HCT116 (cell line): ENCODE measurements at regions not wholly inside any gene's neighbourhood (a gene's known extent, or its start where the extent isn't known, plus 50 kb on each side); places are given as distances from the start of the nearest gene placed in this dataset.

Experiments
- CEBPB ChIP-seq: IDR thresholded peaks from 2 replicates; pipeline ENCODE4 v1.6.1; 2012; ENCODE audit warnings: low read depth
- CTCF ChIP-seq, 3 experiments: fragments of 200-600 bp in 1 of 3; sonication (generic) in 1 of 3; IDR thresholded peaks in 2 of 3; conservative IDR thresholded peaks in 1 of 3; 2 replicates each; pipeline ENCODE4 v1.5.1; 2012 to 2017; ENCODE audit warnings: low read depth in 2 of 3, low read length in 2 of 3, antibody characterized with exemption in 1 of 3, borderline replicate concordance in 1 of 3, control low read depth in 1 of 3, mild to moderate bottlenecking in 1 of 3, mixed read lengths in 1 of 3, mixed run types in 1 of 3, moderate library complexity in 1 of 3; ENCODE audit not compliant: insufficient read depth in 1 of 3
- ELF1 ChIP-seq: IDR thresholded peaks from 2 replicates; pipeline ENCODE4 v1.6.1; 2012; ENCODE audit warnings: low read depth, borderline replicate concordance
- EZH2 ChIP-seq: fragments of 200-600 bp; sonication (generic); IDR thresholded peaks from 2 replicates; pipeline ENCODE4 v1.6.1; 2017; ENCODE audit warnings: antibody characterized with exemption, mixed run types
- FOSL1 ChIP-seq: IDR thresholded peaks from 2 replicates; pipeline ENCODE4 v1.6.1; 2012; ENCODE audit warnings: low read depth
- JUND ChIP-seq: IDR thresholded peaks from 2 replicates; pipeline ENCODE4 v1.6.1; 2012
- POLR2A ChIP-seq: IDR thresholded peaks from 2 replicates; pipeline ENCODE4 v1.7.0; 2011; ENCODE audit warnings: borderline replicate concordance; ENCODE audit not compliant: insufficient read depth, insufficient read length; ENCODE audit errors: extremely low read depth
- RAD21 ChIP-seq: IDR thresholded peaks from 2 replicates; pipeline ENCODE4 v1.6.1; 2012; ENCODE audit warnings: low read depth, mild to moderate bottlenecking
- REST ChIP-seq: IDR thresholded peaks from 2 replicates; pipeline ENCODE4 v1.6.1; 2012; ENCODE audit warnings: low read depth
- SIN3A ChIP-seq: IDR thresholded peaks from 2 replicates; pipeline ENCODE4 v1.6.1; 2012; ENCODE audit warnings: low read depth
- ZNF274 ChIP-seq: fragments of 200-500 bp; sonication (Bioruptor generic); IDR thresholded peaks from 2 replicates; pipeline ENCODE4 v1.6.1; 2014; ENCODE audit warnings: mild to moderate bottlenecking, low read depth, low read length, inconsistent platforms
- TF ChIP-seq, protein P1 (sequence below): IDR thresholded peaks from 2 replicates; pipeline ENCODE4 v1.6.1; 2011; ENCODE audit warnings: mild to moderate bottlenecking, low read length, moderate library complexity; ENCODE audit not compliant: insufficient replicate concordance; ENCODE audit errors: extremely low read depth

DNA sequence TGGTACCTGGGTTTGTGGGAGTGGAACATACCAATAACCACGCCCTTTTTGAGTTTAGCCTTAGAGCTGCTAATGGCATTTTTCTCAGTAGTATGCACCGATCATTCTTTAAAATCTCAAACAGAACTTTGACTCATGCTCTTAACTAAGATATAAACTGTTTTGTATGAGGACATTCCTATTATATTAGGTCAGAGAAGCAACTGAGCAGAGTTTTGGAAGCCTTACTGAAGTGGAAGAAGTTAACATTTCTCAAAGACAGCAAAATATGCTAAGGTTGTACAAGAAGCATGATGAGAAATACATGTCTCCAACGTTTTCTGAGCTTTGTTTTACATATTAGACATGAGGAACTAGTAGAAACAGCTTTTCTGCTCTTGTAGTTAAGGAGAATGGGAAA, 819.2 kb downstream of the FSCB start:
- TF ChIP-seq JUND (no peak), POLR2A (no peak), ZNF274 (no peak), CTCF (IDR thresholded peaks at IDR 0.05 in 2 of 3, conservative IDR thresholded peaks at IDR 0.05 in 1 of 3; ENCODE audit: borderline replicate concordance in 1 of 3, insufficient read depth in 1 of 3, low read depth in 2 of 3, low read length in 2 of 3) (no peak), CEBPB (no peak), SIN3A (no peak), EZH2 (no peak), REST (no peak), ELF1 (no peak), FOSL1 (no peak), RAD21 (no peak)
- TF ChIP-seq, protein P1, sequence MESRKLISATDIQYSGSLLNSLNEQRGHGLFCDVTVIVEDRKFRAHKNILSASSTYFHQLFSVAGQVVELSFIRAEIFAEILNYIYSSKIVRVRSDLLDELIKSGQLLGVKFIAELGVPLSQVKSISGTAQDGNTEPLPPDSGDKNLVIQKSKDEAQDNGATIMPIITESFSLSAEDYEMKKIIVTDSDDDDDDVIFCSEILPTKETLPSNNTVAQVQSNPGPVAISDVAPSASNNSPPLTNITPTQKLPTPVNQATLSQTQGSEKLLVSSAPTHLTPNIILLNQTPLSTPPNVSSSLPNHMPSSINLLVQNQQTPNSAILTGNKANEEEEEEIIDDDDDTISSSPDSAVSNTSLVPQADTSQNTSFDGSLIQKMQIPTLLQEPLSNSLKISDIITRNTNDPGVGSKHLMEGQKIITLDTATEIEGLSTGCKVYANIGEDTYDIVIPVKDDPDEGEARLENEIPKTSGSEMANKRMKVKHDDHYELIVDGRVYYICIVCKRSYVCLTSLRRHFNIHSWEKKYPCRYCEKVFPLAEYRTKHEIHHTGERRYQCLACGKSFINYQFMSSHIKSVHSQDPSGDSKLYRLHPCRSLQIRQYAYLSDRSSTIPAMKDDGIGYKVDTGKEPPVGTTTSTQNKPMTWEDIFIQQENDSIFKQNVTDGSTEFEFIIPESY: no peak
